ENCODE measurements at regions not wholly inside any gene's neighbourhood (a gene's known extent, or its start where the extent isn't known, plus 50 kb on each side); places are given as distances from the start of the nearest gene placed in this dataset.

GRCh38 chr19:30719999-30720345 lies 347.8 kb downstream of the ZNF536 start:
- no peak overlapping the region for H3K27ac ChIP-seq (ENCODE audit: low read depth, low read length)
- Mint-ChIP-seq H3K4me1 (peaks cover 6 to 14% (median 10%) of the 10 kb centered on the region in 3 donors), H3K4me3 (peak overlapping the region in 4 of 7 donors; percentile 3 to 66 (median 38)), H3K27me3 (peaks cover 4 to 17% of the 10 kb centered on the region in 2 donors), H3K27ac (no peak overlapping the region), H3K36me3 (no peaks in the 10 kb centered on the region), H3K9me3 (peaks cover 0 to 1% (median 0%) of the 10 kb centered on the region in 5 donors)
- H3K4me1 ChIP-seq (ENCODE audit: insufficient read depth, low read length): no peaks in the 10 kb centered on the region
- ChIA-PET CTCF (no interaction called here), POLR2A (no interaction called here)
- H3K4me3 ChIP-seq (ENCODE audit: low read length): no peak overlapping the region
- no peaks in the 10 kb centered on the region for H3K36me3 ChIP-seq (ENCODE audit: insufficient read depth, low read length)
- H3K27me3 ChIP-seq (ENCODE audit: insufficient read depth, low read length, poor library complexity, severe bottlenecking): no peaks in the 10 kb centered on the region
- DNase-seq: no peak
- no peaks in the 10 kb centered on the region for H3K9me3 ChIP-seq (ENCODE audit: low read length)

DNA sequence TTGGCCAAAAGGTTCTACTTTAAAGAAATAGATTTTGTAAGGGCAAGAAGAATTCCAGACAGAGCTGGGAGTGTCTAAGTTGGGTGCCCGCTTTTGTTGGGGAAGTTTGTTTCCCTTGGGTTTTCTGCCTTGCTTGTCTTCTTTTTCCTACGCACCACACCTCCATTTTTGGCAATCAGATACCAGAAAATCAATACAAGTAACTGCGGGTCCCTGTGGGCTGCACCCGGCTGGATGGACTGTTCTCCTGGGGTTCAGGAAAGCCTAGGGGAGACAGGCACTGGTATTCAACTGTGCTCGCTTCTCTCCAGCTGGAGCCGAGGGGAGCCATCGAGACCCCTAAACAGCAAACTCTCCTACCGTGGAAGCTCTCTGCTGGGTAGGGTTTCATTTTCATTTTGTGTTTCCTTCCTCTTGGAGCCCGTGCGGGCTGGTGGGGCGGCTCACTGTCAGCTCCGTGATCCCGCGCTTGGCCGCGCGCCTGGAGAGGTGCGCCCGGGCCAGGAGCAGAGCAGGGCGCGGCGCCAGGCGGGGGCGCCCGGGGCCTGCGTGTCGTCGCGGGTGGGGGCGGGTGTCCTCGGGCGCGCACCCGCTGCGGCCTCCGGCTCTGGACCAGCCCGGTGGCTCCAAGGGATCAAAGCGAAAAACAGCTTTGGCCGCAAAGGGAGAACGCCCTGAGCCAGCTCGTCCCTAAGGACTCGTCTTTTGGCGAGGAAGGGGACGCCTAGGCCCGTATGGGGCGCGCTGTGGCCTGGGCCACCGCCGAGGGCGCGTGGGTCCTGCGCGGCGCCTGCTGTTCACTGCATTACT lies 347.2 kb downstream of the ZNF536 start:
- H3K4me3 ChIP-seq (ENCODE audit: low read length): no peak overlapping the region
- no peak overlapping the region for H3K27ac Mint-ChIP-seq

GRCh38 chr19:30718707-30719106 lies 346.5 kb downstream of the ZNF536 start:
- H3K4me3 ChIP-seq (ENCODE audit: low read length): no peak overlapping the region
- Mint-ChIP-seq H3K4me3 (peak overlapping the region in 6 of 7 donors; percentile 25 to 65 (median 50)), H3K27ac (no peak overlapping the region), H3K36me3 (no peaks in the 10 kb centered on the region), H3K27me3 (peaks cover 4 to 17% of the 10 kb centered on the region in 2 donors), H3K9me3 (peaks cover 0 to 1% (median 0%) of the 10 kb centered on the region in 5 donors), H3K4me1 (peaks cover 6 to 14% (median 10%) of the 10 kb centered on the region in 3 donors)
- H3K9me3 ChIP-seq (ENCODE audit: low read length): no peaks in the 10 kb centered on the region
- no peaks in the 10 kb centered on the region for H3K36me3 ChIP-seq (ENCODE audit: insufficient read depth, low read length)
- H3K4me1 ChIP-seq (ENCODE audit: insufficient read depth, low read length): no peaks in the 10 kb centered on the region
- no peak overlapping the region for H3K27ac ChIP-seq (ENCODE audit: low read depth, low read length)
- ChIA-PET CTCF (no interaction called here), POLR2A (no interaction called here)
- no peak for DNase-seq
- no peaks in the 10 kb centered on the region for H3K27me3 ChIP-seq (ENCODE audit: insufficient read depth, low read length, poor library complexity, severe bottlenecking)

More for the DNA sequence above, 347.2 kb downstream of the ZNF536 start:
- ChIA-PET POLR2A (no interaction called here), CTCF (no interaction called here)
- Histone ChIP-seq H3K27me3 (ENCODE audit: insufficient read depth, low read length, poor library complexity, severe bottlenecking) (no peaks in the 10 kb centered on the region), H3K27ac (ENCODE audit: low read depth, low read length) (no peak overlapping the region), H3K4me1 (ENCODE audit: insufficient read depth, low read length) (no peaks in the 10 kb centered on the region), H3K9me3 (ENCODE audit: low read length) (no peaks in the 10 kb centered on the region), H3K36me3 (ENCODE audit: insufficient read depth, low read length) (no peaks in the 10 kb centered on the region)
- peaks cover 6 to 14% (median 10%) of the 10 kb centered on the region in 3 donors for H3K4me1 Mint-ChIP-seq
- no peak for DNase-seq
- H3K36me3 Mint-ChIP-seq: no peaks in the 10 kb centered on the region
- H3K9me3 Mint-ChIP-seq: peaks cover 0 to 1% (median 0%) of the 10 kb centered on the region in 5 donors
- H3K27me3 Mint-ChIP-seq: peaks cover 4 to 17% of the 10 kb centered on the region in 2 donors
- peak overlapping the region; percentile 45 to 77 (median 63) for H3K4me3 Mint-ChIP-seq

GRCh38 chr19:30718014-30718413 lies 345.8 kb downstream of the ZNF536 start:
- no peak overlapping the region for H3K4me3 ChIP-seq (ENCODE audit: low read length)
- Mint-ChIP-seq H3K27ac (no peak overlapping the region), H3K27me3 (peaks cover 4 to 18% of the 10 kb centered on the region in 2 donors), H3K4me1 (peaks cover 6 to 14% (median 10%) of the 10 kb centered on the region in 3 donors), H3K36me3 (no peaks in the 10 kb centered on the region), H3K9me3 (peaks cover 0 to 1% (median 0%) of the 10 kb centered on the region in 5 donors), H3K4me3 (no peak overlapping the region)
- no peaks in the 10 kb centered on the region for H3K4me1 ChIP-seq (ENCODE audit: insufficient read depth, low read length)
- H3K27me3 ChIP-seq (ENCODE audit: insufficient read depth, low read length, poor library complexity, severe bottlenecking): no peaks in the 10 kb centered on the region
- DNase-seq: no peak
- no peaks in the 10 kb centered on the region for H3K36me3 ChIP-seq (ENCODE audit: insufficient read depth, low read length)
- no peak overlapping the region for H3K27ac ChIP-seq (ENCODE audit: low read depth, low read length)
- CTCF ChIA-PET: no interaction called here
- H3K9me3 ChIP-seq (ENCODE audit: low read length): no peaks in the 10 kb centered on the region
- POLR2A ChIA-PET: no interaction called here

- Histone ChIP-seq H3K27ac (ENCODE audit: low read depth, low read length) (no peak overlapping the region), H3K27me3 (ENCODE audit: insufficient read depth, low read length, poor library complexity, severe bottlenecking) (no peaks in the 10 kb centered on the region), H3K4me3 (ENCODE audit: low read length) (no peak overlapping the region), H3K4me1 (ENCODE audit: insufficient read depth, low read length) (no peaks in the 10 kb centered on the region), H3K9me3 (ENCODE audit: low read length) (no peaks in the 10 kb centered on the region), H3K36me3 (ENCODE audit: insufficient read depth, low read length) (no peaks in the 10 kb centered on the region)
- Mint-ChIP-seq H3K9me3 (peaks cover 0 to 1% (median 0%) of the 10 kb centered on the region in 5 donors), H3K27me3 (peaks cover 4 to 19% of the 10 kb centered on the region in 2 donors), H3K4me3 (no peak overlapping the region), H3K27ac (peak overlapping the region in 1 of 8 donors; percentile 9), H3K4me1 (peaks cover 6 to 14% (median 10%) of the 10 kb centered on the region in 3 donors), H3K36me3 (no peaks in the 10 kb centered on the region)
- DNase-seq: no peak
- ChIA-PET CTCF (no interaction called here), POLR2A (no interaction called here)
These were observed 345.2 kb downstream of the ZNF536 start for GRCh38 chr19:30717381-30717780.

- Mint-ChIP-seq H3K36me3 (no peaks in the 10 kb centered on the region), H3K9me3 (no peaks in the 10 kb centered on the region), H3K4me1 (no peaks in the 10 kb centered on the region), H3K4me3 (no peak overlapping the region), H3K27ac (no peak overlapping the region), H3K27me3 (peaks cover 7 to 18% of the 10 kb centered on the region in 2 donors)
- H3K27ac ChIP-seq (ENCODE audit: low read depth, low read length): no peak overlapping the region
- ChIA-PET POLR2A (no interaction called here), CTCF (no interaction called here)
- no peaks in the 10 kb centered on the region for H3K36me3 ChIP-seq (ENCODE audit: insufficient read depth, low read length)
- H3K9me3 ChIP-seq (ENCODE audit: low read length): no peaks in the 10 kb centered on the region
- no peak overlapping the region for H3K4me3 ChIP-seq (ENCODE audit: low read length)
- no peaks in the 10 kb centered on the region for H3K4me1 ChIP-seq (ENCODE audit: insufficient read depth, low read length)
- H3K27me3 ChIP-seq (ENCODE audit: insufficient read depth, low read length, poor library complexity, severe bottlenecking): no peaks in the 10 kb centered on the region
- DNase-seq: no peak
These were observed 340.5 kb downstream of the ZNF536 start for GRCh38 chr19:30712431-30713337.

- no peaks in the 10 kb centered on the region for H3K9me3 Mint-ChIP-seq
- POLR2A ChIA-PET: no interaction called here
These were observed 339.6 kb downstream of the ZNF536 start for GRCh38 chr19:30711826-30712225.

DNA sequence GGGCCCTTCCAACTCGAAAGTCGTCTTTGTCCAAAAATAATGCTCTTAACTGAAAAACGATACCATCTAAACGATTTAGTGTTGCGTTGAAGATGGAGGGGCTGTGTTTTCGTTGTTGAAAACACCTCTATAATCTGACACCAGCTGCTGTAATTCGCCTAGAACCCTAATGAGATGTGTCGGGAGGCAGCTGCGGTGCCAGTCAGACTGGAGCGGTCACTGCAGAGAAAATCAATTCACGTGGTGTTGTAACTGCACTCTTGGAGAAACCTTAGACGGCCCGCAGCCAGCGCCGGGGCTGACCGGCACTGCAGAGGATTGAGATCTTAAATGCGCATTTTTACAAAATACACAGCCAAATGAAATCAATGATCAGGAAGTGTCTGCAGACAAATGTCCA lies 339.1 kb downstream of the ZNF536 start:
- Mint-ChIP-seq H3K27me3 (peaks cover 5 to 11% of the 10 kb centered on the region in 2 donors), H3K27ac (no peak overlapping the region), H3K4me1 (no peaks in the 10 kb centered on the region), H3K4me3 (no peak overlapping the region), H3K36me3 (no peaks in the 10 kb centered on the region), H3K9me3 (no peaks in the 10 kb centered on the region)
- no peaks in the 10 kb centered on the region for H3K36me3 ChIP-seq (ENCODE audit: insufficient read depth, low read length)
- H3K4me3 ChIP-seq (ENCODE audit: low read length): no peak overlapping the region
- H3K4me1 ChIP-seq (ENCODE audit: insufficient read depth, low read length): no peaks in the 10 kb centered on the region
- H3K27ac ChIP-seq (ENCODE audit: low read depth, low read length): no peak overlapping the region
- POLR2A ChIA-PET: no interaction called here
- no peak for DNase-seq
- H3K27me3 ChIP-seq (ENCODE audit: insufficient read depth, low read length, poor library complexity, severe bottlenecking): no peaks in the 10 kb centered on the region
- H3K9me3 ChIP-seq (ENCODE audit: low read length): no peaks in the 10 kb centered on the region
- CTCF ChIA-PET: no interaction called here

More at GRCh38 chr19:30711826-30712225, 339.6 kb downstream of the ZNF536 start:
- Mint-ChIP-seq H3K27me3 (peaks cover 5 to 16% of the 10 kb centered on the region in 2 donors), H3K36me3 (no peaks in the 10 kb centered on the region), H3K27ac (no peak overlapping the region), H3K4me1 (no peaks in the 10 kb centered on the region), H3K4me3 (no peak overlapping the region)
- H3K4me1 ChIP-seq (ENCODE audit: insufficient read depth, low read length): no peaks in the 10 kb centered on the region
- no peaks in the 10 kb centered on the region for H3K9me3 ChIP-seq (ENCODE audit: low read length)
- H3K27ac ChIP-seq (ENCODE audit: low read depth, low read length): no peak overlapping the region
- CTCF ChIA-PET: no interaction called here
- H3K27me3 ChIP-seq (ENCODE audit: insufficient read depth, low read length, poor library complexity, severe bottlenecking): no peaks in the 10 kb centered on the region
- H3K4me3 ChIP-seq (ENCODE audit: low read length): no peak overlapping the region
- no peaks in the 10 kb centered on the region for H3K36me3 ChIP-seq (ENCODE audit: insufficient read depth, low read length)
- no peak for DNase-seq

All from CD8-positive, alpha-beta memory T cell (primary cell).